Amygdala (tissue), 56 donors: ENCODE measurements at regions not wholly inside any gene's neighbourhood (a gene's known extent, or its start where the extent isn't known, plus 50 kb on each side); places are given as distances from the start of the nearest gene placed in this dataset.
"Not testable (repeated sequence)": the region's sequence is repeated elsewhere in the genome, so short reads cannot be mapped to it uniquely, and the experiment has no call there.

Source experiments
- DNase-seq, 56 donors: peaks; one replicate each; lab custom pipeline; 2025; lab: John Stamatoyannopoulos, UW

- DNase-seq, result no peak
Measured at GRCh38 chr11:83403691-83404389, 117.7 kb upstream of the CCDC90B start.

- no peak for DNase-seq
Measured at GRCh38 chr11:83401506-83402225, 115.5 kb upstream of the CCDC90B start.

GRCh38 chr11:83394331-83394730 is 108.2 kb upstream of the CCDC90B start:
- no peak for DNase-seq

GRCh38 chr11:83392556-83392955 is 106.4 kb upstream of the CCDC90B start:
- no peak for DNase-seq

- DNase-seq, result no peak
Measured at GRCh38 chr11:83389975-83390374, 103.8 kb upstream of the CCDC90B start.

- not testable (repeated sequence) for DNase-seq
Measured at GRCh38 chr11:83383838-83384237, 97.7 kb upstream of the CCDC90B start.

- DNase-seq, result peak in 2 of 56 donors; percentile 6 to 21
Measured at GRCh38 chr11:83374311-83374710, 88.1 kb upstream of the CCDC90B start.

- no peak for DNase-seq
Measured at GRCh38 chr11:83371489-83371888, 85.3 kb upstream of the CCDC90B start.

GRCh38 chr11:83367745-83368144 is 81.6 kb upstream of the CCDC90B start:
- DNase-seq, result no peak

GRCh38 chr11:83364500-83365045 is 78.4 kb upstream of the CCDC90B start:
- no peak for DNase-seq

- DNase-seq, result no peak
Measured at GRCh38 chr11:83363312-83363711, 77.1 kb upstream of the CCDC90B start.

- DNase-seq, result no peak
Measured at GRCh38 chr11:83361831-83362230, 75.7 kb upstream of the CCDC90B start.

- DNase-seq, result peak in 2 of 56 donors; percentile 1
Measured at GRCh38 chr11:83355391-83355790, 69.2 kb upstream of the CCDC90B start.

- no peak for DNase-seq
Measured at GRCh38 chr11:83350187-83350586, 64.0 kb upstream of the CCDC90B start.

- DNase-seq, result peak in 7 of 56 donors; percentile 0 to 38 (median 4)
Measured at GRCh38 chr11:83349296-83349695, 63.1 kb upstream of the CCDC90B start.

GRCh38 chr11:83346706-83347105 is 60.5 kb upstream of the CCDC90B start:
- DNase-seq, result not testable (repeated sequence)

GRCh38 chr11:83344521-83344920 is 58.4 kb upstream of the CCDC90B start:
- DNase-seq, result not testable (repeated sequence)

- no peak for DNase-seq
Measured at GRCh38 chr11:83336993-83337392, 50.8 kb upstream of the CCDC90B start.
